ENCODE measurements at regions not wholly inside any gene's neighbourhood (a gene's known extent, or its start where the extent isn't known, plus 50 kb on each side); places are given as distances from the start of the nearest gene placed in this dataset.

- no peak for DNase-seq (ENCODE audit: low read depth)
Observed at GRCh38 chr7:1286946-1287645, 54.4 kb downstream of the UNCX start.

GRCh38 chr7:1287752-1288201 is 55.1 kb downstream of the UNCX start:
- DNase-seq (ENCODE audit: low read depth) = no peak

DNA sequence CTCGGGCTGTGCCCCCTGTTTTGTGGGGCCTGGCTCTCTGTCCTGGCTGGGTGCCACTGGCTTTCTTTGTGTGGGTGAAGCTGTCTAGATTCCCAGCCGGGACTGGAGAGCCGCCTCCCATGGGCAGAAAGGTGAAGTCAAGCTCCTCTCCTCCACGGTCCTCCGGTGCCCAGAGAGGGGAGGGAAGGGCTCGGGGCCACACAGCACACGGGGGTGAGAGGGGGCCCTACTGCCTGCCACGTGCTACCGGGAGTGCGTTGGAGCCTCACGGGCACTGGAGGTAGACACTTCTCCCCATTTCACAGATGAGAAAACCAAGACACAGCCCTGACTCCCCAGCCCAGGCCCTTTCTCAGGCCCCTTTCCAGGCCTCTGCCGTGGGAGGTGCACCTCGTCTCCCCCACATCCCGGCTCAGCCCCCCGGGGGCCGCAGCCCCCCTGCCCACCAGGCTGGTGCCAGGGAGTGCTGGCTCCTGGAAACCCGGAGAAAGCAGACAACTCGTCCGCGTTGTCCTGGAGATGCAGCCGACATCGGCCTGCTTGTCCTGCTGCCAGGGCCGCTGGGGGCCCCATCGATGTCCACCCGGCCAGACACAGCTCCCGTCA is 55.8 kb downstream of the UNCX start:
- DNase-seq (ENCODE audit: low read depth) = no peak

DNA sequence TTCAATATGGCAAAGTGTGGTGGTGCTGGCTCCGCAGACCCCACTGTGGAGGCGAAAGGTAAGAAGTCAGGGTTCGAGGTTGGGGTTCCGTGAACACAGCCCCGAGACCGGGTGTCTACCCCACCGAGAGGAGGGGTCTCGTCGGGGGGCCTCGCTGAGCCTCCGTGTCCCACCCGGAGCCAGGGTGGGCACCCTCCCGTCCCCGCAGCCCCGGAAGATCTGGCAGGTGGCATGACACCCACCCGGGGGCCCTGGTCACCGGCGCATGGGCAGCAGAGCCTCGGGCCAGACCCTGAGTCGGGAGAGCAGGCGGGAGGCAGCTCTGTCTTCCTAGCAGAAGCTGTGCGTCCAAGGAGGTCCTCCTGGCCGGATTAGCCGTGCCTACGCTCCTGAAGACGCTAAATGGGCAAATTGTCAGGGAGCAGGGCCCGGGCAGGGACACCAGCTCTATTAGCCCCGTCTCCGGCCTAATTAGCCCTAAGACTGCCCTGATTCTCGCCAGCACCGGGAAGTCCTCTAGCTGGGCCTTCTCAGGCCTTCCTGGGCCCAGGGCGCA is 56.4 kb downstream of the UNCX start:
- no peak for DNase-seq (ENCODE audit: low read depth)

GRCh38 chr7:1289666-1290025 is 57.0 kb downstream of the UNCX start:
- no peak for DNase-seq (ENCODE audit: low read depth)

- DNase-seq (ENCODE audit: low read depth) = peak; percentile 6
Observed at GRCh38 chr7:1290026-1290678, 57.5 kb downstream of the UNCX start.

DNA sequence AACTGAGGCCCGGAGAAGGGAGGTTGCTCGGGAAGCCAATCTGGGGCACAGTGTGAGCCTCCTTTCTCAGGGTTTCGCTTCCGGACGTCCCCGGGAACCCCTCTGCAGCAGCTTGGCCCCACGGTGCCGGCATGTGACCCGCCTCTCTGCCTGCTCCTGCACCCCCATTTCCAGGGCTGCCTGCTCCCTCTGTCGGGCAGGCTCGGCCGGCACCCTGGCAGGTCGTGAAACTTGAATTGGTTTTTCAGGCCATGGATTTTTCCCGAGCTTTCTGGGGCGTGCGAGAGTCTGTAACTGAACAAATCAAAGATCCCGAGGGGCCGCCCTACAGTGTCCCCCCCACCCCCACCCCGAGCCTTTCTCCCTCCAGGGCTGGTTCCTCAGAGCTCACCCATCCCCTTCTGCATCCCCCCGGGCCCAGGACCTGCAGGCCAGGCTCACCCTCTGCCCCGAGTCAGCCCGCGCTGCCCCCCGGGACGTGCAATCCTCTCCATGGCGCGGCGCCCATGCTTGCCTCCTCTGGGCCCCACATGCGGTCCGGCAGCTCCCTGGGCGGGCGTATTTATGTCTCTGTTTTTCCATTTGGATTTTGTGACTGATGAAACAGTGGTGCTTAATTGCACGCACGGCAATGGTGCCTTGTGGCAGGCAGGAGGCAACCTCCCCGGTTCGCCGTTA is 58.1 kb downstream of the UNCX start:
- no peak for DNase-seq (ENCODE audit: low read depth)

GRCh38 chr7:1291357-1291689 is 58.7 kb downstream of the UNCX start:
- DNase-seq (ENCODE audit: low read depth) = no peak

GRCh38 chr7:1291845-1292765 is 59.4 kb downstream of the UNCX start:
- no peak for DNase-seq (ENCODE audit: low read depth)

DNA sequence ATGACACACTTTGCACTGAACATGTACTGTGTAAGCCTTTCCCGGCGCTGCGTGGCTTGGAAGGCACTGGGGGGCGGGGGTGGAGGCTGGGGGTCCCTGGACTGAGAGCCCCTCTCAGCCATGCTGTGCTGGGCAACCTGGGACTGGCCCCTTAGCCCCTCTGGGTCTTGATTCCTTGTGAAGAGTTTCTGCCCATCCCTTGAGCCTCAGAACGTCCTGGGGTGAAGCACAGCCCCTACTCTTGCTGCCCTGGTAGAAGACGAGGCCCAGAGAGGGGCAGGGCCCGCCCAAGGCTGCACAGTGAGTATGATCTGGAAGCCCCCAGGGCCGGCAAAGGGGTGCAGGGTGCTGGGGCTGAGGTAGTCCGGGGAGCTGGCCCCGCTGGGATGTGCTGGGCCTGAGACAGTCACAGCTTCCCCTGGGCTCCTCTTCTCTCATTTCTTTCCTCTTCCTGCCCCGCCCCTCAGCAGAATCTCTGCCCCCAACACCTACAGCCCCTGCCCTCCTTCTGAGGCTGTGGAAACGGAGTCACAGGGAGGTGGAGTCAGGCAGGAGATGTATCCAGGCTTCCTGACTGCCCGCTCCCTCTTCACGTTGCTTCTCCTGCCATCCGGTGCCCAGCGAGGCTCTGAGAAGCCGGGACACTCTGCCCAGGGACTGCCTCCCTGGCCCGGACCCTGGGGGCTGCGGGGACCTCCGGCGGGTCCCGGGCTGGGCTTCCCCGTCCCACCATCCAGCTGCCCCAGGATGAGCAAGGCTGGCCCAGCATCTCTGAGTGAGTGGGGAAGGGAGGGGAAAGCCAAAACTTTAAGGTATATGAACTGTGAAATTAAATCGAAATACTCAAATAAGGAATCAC is 60.5 kb downstream of the UNCX start:
- no peak for DNase-seq (ENCODE audit: low read depth)

GRCh38 chr7:1293950-1294411 is 61.3 kb downstream of the UNCX start:
- DNase-seq (ENCODE audit: low read depth) = no peak

- DNase-seq (ENCODE audit: low read depth) = no peak
Observed at GRCh38 chr7:1295776-1296355, 63.2 kb downstream of the UNCX start.

DNA sequence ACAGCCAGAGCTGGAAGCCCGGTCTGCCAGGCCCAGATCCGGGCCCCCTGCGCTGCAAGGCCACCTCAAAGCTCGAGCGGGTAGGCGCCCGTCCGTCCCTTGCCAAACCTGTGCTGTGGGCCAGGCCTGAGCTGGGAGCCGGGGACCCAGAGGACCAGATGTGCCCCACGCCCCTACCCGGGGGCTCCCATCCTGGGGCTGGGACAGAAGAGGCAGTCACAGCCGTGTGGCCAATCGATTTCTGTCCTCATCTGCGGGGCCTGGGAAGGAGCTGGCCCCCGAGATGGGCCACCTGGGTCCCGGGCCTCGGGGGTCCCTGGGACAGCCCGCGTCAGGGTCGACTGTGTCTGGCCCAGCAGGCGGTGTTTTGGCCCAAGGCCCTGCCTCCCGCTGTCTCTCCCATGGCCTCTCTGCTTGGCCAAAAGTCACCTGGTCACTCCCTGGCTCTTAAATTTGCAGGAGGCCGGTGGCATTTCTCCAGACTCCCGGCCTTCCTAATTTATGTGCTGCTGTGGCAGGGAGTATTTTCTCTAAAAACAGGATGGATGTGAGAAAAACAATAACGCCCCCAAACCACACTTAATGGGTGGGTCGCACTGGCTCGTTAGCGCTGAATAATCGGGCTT is 63.8 kb downstream of the UNCX start:
- no peak for DNase-seq (ENCODE audit: low read depth)

- DNase-seq (ENCODE audit: low read depth) = no peak
Observed at GRCh38 chr7:1297017-1297960, 64.6 kb downstream of the UNCX start.

DNA sequence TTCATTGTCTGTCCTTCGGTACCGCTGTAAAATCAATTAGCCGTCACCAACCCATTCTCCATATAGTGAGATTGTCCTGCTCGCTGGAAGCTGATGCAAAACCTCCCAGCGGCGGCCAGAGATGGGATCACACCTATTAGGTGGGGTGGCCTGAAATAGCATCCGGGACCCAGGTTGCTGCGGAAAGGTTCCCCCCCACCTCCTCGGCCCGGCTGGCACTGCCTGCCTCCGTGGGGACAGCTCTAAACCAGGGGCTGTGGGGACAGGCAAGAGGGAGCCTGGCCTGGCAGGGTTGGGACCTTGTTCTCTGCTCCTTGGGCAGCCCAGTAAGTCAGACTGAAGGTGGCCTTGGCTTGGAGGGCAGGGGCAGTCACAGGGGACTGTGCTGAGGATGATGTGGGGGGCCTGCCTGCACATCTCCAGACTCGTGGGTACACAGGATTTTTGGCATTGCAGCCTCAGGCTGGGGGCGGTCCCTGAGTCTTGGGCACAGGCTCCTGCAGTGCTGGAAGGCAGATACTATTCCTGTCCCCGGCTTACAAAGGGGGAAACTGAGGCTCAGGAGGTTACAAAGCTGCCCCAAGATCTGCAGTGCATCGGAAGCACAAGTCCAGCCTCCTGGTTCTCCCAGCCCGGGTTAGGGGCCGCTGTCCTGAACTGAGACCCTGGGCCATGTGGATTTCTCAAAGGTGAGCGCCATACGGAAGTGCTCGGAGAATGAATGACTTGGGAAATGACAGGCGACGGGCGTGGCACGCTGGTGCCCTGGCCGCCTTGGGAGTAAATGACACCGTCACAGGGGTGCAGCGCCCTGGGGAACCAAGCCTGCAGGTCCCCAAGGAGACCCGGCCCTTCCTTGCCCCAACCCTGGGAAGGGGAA is 65.6 kb downstream of the UNCX start:
- DNase-seq (ENCODE audit: low read depth) = no peak

DNA sequence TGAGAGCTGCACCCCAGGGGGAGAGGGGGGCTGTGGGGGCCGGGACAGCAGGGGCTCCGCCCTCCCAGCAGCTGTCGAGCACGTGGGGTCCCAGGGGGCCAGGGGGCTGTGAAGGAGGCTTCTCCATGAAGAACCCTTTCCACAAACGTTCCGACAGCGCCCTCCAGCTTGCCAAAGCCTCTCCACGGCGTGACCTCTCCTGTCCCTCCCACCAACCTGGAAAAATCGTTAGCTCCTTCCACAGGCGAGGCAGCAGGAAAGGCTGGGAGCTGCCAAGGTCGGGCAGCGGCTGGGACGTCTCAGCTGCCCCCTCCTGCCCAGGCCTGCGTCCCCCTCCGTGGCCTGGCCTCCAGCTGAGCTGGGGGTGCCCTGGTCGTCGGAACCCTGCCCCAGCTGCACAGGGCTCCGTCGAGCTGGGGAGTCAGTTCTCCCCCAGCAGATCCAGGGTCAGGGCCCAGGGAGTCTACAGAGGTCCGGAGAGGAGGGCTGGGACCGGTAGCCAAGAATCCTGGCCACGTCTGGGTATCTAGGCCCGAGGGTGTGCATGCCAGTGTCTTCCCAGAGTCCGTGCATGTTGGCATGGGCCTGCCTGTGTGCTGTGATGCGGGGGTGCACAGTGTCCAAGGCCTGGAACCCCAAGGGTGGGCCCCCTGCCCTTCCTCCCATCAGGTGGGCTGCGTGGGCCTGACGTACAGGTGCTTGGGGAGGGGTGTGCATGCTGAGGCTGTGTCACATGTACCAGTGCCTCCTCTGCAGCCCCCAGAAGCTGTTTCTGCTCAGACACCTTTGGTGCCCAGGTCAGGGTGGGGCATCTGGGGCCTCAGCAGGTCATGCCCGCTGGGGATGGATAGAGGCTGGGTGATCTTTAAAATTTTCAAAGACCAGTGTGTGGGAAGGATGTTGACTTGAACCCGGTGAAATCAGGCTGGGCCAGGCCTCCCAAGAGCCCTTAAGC is 66.5 kb downstream of the UNCX start:
- no peak for DNase-seq (ENCODE audit: low read depth)

All from activated T-cell treated with anti-CD3 and anti-CD28 coated beads for 48 hours (primary cell).